ENCODE measurements at regions not wholly inside any gene's neighbourhood (a gene's known extent, or its start where the extent isn't known, plus 50 kb on each side); places are given as distances from the start of the nearest gene placed in this dataset.

DNA sequence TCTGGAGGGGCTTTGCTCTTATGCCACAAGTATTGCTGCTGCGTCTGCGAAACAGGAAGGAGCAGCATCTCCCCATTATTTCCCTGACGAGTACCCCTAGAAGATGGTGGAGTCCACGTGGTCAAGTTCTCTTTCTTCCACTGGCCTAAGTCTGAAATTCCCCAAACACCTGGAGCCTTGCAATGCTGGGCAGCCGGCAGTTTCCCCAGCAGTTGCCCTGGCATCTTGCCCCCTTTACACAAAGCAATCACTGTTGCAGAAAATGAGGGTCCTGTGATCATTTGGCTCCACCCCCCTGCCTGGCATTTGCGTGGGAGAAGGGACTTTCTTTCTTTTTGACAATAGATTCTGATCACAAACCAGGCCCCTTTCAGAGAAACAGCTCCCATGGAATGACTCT is 56.9 kb downstream of the FOS start:
- TF ChIP-seq CTCF (IDR thresholded peaks at IDR 0.05; ENCODE audit: low read depth, low read length, poor library complexity, severe bottlenecking): no peak
- no peak for TF ChIP-seq EZH2phosphoT487 (IDR thresholded peaks at IDR 0.05; ENCODE audit: borderline replicate concordance, low read length)
